ENCODE measurements at regions not wholly inside any gene's neighbourhood (a gene's known extent, or its start where the extent isn't known, plus 50 kb on each side); places are given as distances from the start of the nearest gene placed in this dataset.

GRCh38 chr21:31518580-31518979 lies 140.9 kb upstream of the SOD1 start:
- TF ChIP-seq FOS (IDR thresholded peaks at IDR 0.05; ENCODE audit: borderline replicate concordance, insufficient read depth, low read length) = no peak
- no peak for TF ChIP-seq CTCF (IDR thresholded peaks at IDR 0.05; ENCODE audit: extremely low read depth in 1 of 2, insufficient read depth in 1 of 2, low read depth in 1 of 2, low read length in 2 of 2)
- no peak for TF ChIP-seq POLR2AphosphoS5 (IDR thresholded peaks at IDR 0.05; ENCODE audit: insufficient read depth, low read depth, low read length)
